ENCODE measurements at regions not wholly inside any gene's neighbourhood (a gene's known extent, or its start where the extent isn't known, plus 50 kb on each side); places are given as distances from the start of the nearest gene placed in this dataset.

DNA sequence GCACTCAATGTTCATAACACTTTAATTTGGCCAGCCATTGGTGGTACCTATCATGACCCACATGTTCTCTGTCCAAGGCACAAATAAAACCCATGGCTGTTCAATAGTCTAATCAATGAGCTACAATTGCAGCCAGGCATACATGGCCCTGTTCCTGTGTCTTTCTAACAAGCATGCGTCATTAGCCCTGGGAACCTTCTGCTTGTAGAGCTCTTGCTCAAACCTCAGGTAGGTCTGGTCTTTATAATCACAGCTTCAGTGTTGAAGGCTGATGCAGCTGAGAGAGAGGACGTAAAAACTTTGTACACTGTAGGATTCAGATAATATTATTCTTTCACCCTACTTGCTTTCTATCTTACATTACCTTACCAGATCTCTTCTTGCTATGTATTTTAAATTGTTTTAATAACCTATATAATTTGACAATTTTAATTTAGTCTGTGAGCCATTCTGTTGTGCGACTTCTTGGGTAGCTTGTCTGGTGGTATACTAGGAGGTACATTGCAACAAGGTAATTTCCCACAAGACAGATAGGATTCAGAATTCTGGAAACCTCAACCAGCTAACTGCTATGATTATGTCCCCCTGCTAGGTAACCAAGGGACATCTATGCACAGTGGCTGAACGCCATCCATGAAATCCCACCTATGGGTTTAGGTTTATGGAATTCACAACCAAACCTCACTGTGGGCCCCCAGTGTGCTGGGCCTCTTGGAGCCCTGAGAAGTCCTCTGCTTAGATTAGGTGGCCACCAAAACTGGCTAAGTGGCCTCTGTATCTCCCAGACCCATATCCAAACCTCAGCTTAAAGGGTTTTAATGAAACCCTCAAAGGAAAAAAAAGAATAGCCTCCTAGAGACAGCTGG, 55.4 kb upstream of the RIPOR2 start:
- TF ChIP-seq, protein P1, sequence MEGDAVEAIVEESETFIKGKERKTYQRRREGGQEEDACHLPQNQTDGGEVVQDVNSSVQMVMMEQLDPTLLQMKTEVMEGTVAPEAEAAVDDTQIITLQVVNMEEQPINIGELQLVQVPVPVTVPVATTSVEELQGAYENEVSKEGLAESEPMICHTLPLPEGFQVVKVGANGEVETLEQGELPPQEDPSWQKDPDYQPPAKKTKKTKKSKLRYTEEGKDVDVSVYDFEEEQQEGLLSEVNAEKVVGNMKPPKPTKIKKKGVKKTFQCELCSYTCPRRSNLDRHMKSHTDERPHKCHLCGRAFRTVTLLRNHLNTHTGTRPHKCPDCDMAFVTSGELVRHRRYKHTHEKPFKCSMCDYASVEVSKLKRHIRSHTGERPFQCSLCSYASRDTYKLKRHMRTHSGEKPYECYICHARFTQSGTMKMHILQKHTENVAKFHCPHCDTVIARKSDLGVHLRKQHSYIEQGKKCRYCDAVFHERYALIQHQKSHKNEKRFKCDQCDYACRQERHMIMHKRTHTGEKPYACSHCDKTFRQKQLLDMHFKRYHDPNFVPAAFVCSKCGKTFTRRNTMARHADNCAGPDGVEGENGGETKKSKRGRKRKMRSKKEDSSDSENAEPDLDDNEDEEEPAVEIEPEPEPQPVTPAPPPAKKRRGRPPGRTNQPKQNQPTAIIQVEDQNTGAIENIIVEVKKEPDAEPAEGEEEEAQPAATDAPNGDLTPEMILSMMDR (conservative IDR thresholded peaks at IDR 0.05), result no peak
- peaks cover 49% of the 10 kb centered on the region for H3K9me3 Mint-ChIP-seq
- peaks cover 32% of the 10 kb centered on the region for H3K9me3 ChIP-seq (ENCODE audit: control insufficient read depth, low read length)

GRCh38 chr6:24991810-24992467, 56.2 kb upstream of the RIPOR2 start:
- H3K27ac ChIP-seq (ENCODE audit: low read depth, low read length), result no peak overlapping the region
- Mint-ChIP-seq H3K36me3 (ENCODE audit: low read depth) (no peaks in the 10 kb centered on the region), H3K4me1 (peaks cover 6% of the 10 kb centered on the region), H3K27me3 (ENCODE audit: insufficient read depth) (no peaks in the 10 kb centered on the region), H3K4me3 (no peak overlapping the region), H3K9me3 (peaks cover 43% of the 10 kb centered on the region), H3K27ac (no peak overlapping the region)
- H3K36me3 ChIP-seq (ENCODE audit: control insufficient read depth, insufficient read depth, low read length), result no peaks in the 10 kb centered on the region
- H3K27me3 ChIP-seq (ENCODE audit: control insufficient read depth, insufficient read depth, low read length, poor library complexity, severe bottlenecking), result no peaks in the 10 kb centered on the region
- H3K9me3 ChIP-seq (ENCODE audit: control insufficient read depth, low read length), result peaks cover 25% of the 10 kb centered on the region
- no peak overlapping the region for H3K4me3 ChIP-seq (ENCODE audit: low read length)
- peak; percentile 82 for DNase-seq
- H3K9ac ChIP-seq (ENCODE audit: extremely low read depth, low read length, poor library complexity, severe bottlenecking), result no peak overlapping the region
- whole genome bisulfite sequencing, 2 experiments (ENCODE audit: insufficient coverage in 1 of 2, insufficient read length in 1 of 2), result 50 to 75% methylated on average over 3 to 5 of the region's 5 CpGs
- no peaks in the 10 kb centered on the region for H3K4me1 ChIP-seq (ENCODE audit: control insufficient read depth, insufficient read depth, low read length)
- TF ChIP-seq, protein P1 (conservative IDR thresholded peaks at IDR 0.05), result peak; percentile 95

More for the DNA sequence above, 55.4 kb upstream of the RIPOR2 start:
- Mint-ChIP-seq H3K27ac (no peak overlapping the region), H3K4me3 (no peak overlapping the region), H3K27me3 (ENCODE audit: insufficient read depth) (no peaks in the 10 kb centered on the region), H3K4me1 (peaks cover 12% of the 10 kb centered on the region), H3K36me3 (ENCODE audit: low read depth) (no peaks in the 10 kb centered on the region)
- Histone ChIP-seq H3K27ac (ENCODE audit: low read depth, low read length) (no peak overlapping the region), H3K36me3 (ENCODE audit: control insufficient read depth, insufficient read depth, low read length) (no peaks in the 10 kb centered on the region), H3K4me1 (ENCODE audit: control insufficient read depth, insufficient read depth, low read length) (peaks cover under 1% of the 10 kb centered on the region), H3K4me3 (ENCODE audit: low read length) (no peak overlapping the region), H3K9ac (ENCODE audit: extremely low read depth, low read length, poor library complexity, severe bottlenecking) (no peak overlapping the region), H3K27me3 (ENCODE audit: control insufficient read depth, insufficient read depth, low read length, poor library complexity, severe bottlenecking) (no peaks in the 10 kb centered on the region)
- peak; percentile 22 for DNase-seq
- 80 to 90% methylated on average over 1 to 4 of the region's 4 CpGs for WGBS, 2 experiments (ENCODE audit: insufficient coverage in 1 of 2, insufficient read length in 1 of 2)

- no peak for DNase-seq
- Mint-ChIP-seq H3K27me3 (ENCODE audit: insufficient read depth) (no peaks in the 10 kb centered on the region), H3K4me3 (no peak overlapping the region), H3K27ac (no peak overlapping the region), H3K4me1 (peaks cover 10% of the 10 kb centered on the region), H3K9me3 (peaks cover 28% of the 10 kb centered on the region), H3K36me3 (ENCODE audit: low read depth) (no peaks in the 10 kb centered on the region)
- Histone ChIP-seq H3K36me3 (ENCODE audit: control insufficient read depth, insufficient read depth, low read length) (no peaks in the 10 kb centered on the region), H3K4me3 (ENCODE audit: low read length) (no peak overlapping the region), H3K9ac (ENCODE audit: extremely low read depth, low read length, poor library complexity, severe bottlenecking) (no peak overlapping the region), H3K27me3 (ENCODE audit: control insufficient read depth, insufficient read depth, low read length, poor library complexity, severe bottlenecking) (no peaks in the 10 kb centered on the region), H3K4me1 (ENCODE audit: control insufficient read depth, insufficient read depth, low read length) (no peaks in the 10 kb centered on the region), H3K27ac (ENCODE audit: low read depth, low read length) (no peak overlapping the region), H3K9me3 (ENCODE audit: control insufficient read depth, low read length) (peaks cover 11% of the 10 kb centered on the region)
- 89% methylated on average over 1 of the region's 1 CpG; no CpG with 5 or more reads in 1 of the 2 experiments for WGBS, 2 experiments (ENCODE audit: insufficient coverage in 1 of 2, insufficient read length in 1 of 2)
- TF ChIP-seq, protein P1 (conservative IDR thresholded peaks at IDR 0.05), result peak; percentile 19
These were observed 59.1 kb upstream of the RIPOR2 start for GRCh38 chr6:24994812-24995211.
